GM23338 (cell line): ENCODE measurements at regions not wholly inside any gene's neighbourhood (a gene's known extent, or its start where the extent isn't known, plus 50 kb on each side); places are given as distances from the start of the nearest gene placed in this dataset.

Experiments used
- ATAC-seq: fragments of 200-7000 bp; cut with Tn5 transposase; 3 replicates; pipeline ENCODE4 v1.9.1; 2020
- DNase-seq: peaks from one replicate; pipeline ENCODE4 v3.0.0-alpha.2; 2015; ENCODE audit warnings: low spot score
- H2AFZ ChIP-seq: fragments of 200-600 bp; sonication (generic); 2 replicates; pipeline ENCODE4 v1.8.0; 2016; ENCODE audit warnings: antibody characterized with exemption, mild to moderate bottlenecking, moderate library complexity
- H3F3A ChIP-seq: fragments of 200-600 bp; sonication (generic); replicated peaks from 2 replicates; pipeline ENCODE4 v1.8.0; 2017; ENCODE audit warnings: antibody characterized with exemption, mixed run types, low read depth
- H3K27ac ChIP-seq: fragments of 200-600 bp; sonication (generic); 2 replicates; pipeline ENCODE4 v1.6.1; 2016; ENCODE audit warnings: low read depth
- H3K27me3 ChIP-seq: fragments of 200-600 bp; sonication (generic); 2 replicates; pipeline ENCODE4 v1.8.0; 2016; ENCODE audit warnings: mild to moderate bottlenecking, mixed run types, moderate library complexity; ENCODE audit not compliant: insufficient read depth
- H3K36me3 ChIP-seq: fragments of 200-600 bp; sonication (generic); 2 replicates; pipeline ENCODE4 v1.8.0; 2016; ENCODE audit warnings: mild to moderate bottlenecking; ENCODE audit not compliant: insufficient read depth
- H3K4me1 ChIP-seq: fragments of 200-600 bp; sonication (generic); 2 replicates; pipeline ENCODE4 v1.8.0; 2016; ENCODE audit warnings: mild to moderate bottlenecking, moderate library complexity; ENCODE audit not compliant: insufficient read depth
- H3K4me2 ChIP-seq: fragments of 200-600 bp; sonication (generic); 2 replicates; pipeline ENCODE4 v1.7.1; 2017; ENCODE audit warnings: mixed run types
- H3K4me3 ChIP-seq: fragments of 200-600 bp; sonication (generic); 2 replicates; pipeline ENCODE4 v1.6.1; 2016; ENCODE audit warnings: mixed run types
- H3K79me2 ChIP-seq: fragments of 200-600 bp; sonication (generic); replicated peaks from 2 replicates; pipeline ENCODE4 v1.8.0; 2017; ENCODE audit warnings: mild to moderate bottlenecking; ENCODE audit not compliant: insufficient read depth
- H3K9me2 ChIP-seq: fragments of 200-600 bp; sonication (generic); 2 replicates; pipeline ENCODE4 v1.8.0; 2017; ENCODE audit not compliant: insufficient read depth
- H4K20me1 ChIP-seq: fragments of 200-600 bp; sonication (generic); replicated peaks from 2 replicates; pipeline ENCODE4 v1.8.0; 2017; ENCODE audit warnings: mild to moderate bottlenecking; ENCODE audit not compliant: insufficient read depth
- H3K27ac Mint-ChIP-seq: 2 replicates; pipeline ENCODE4 v1.8.0; 2020; ENCODE audit warnings: inconsistent platforms, mild to moderate bottlenecking, moderate library complexity, mixed read lengths
- H3K27me3 Mint-ChIP-seq: 3 replicates; pipeline ENCODE4 v1.8.0; 2022; ENCODE audit warnings: low read depth, mild to moderate bottlenecking, moderate library complexity, mixed read lengths, inconsistent platforms; ENCODE audit not compliant: insufficient read depth, poor library complexity
- H3K36me3 Mint-ChIP-seq: 3 replicates; pipeline ENCODE4 v1.8.0; 2021; ENCODE audit warnings: low read depth, mild to moderate bottlenecking, inconsistent platforms, moderate library complexity, mixed read lengths
- H3K4me1 Mint-ChIP-seq: 3 replicates; pipeline ENCODE4 v1.8.0; 2020; ENCODE audit warnings: mild to moderate bottlenecking, inconsistent platforms, mixed read lengths
- H3K4me3 Mint-ChIP-seq: 3 replicates; pipeline ENCODE4 v1.8.0; 2021; ENCODE audit warnings: moderate library complexity, mild to moderate bottlenecking, inconsistent platforms, mixed read lengths
- H3K9me3 Mint-ChIP-seq: 3 replicates; pipeline ENCODE4 v1.8.0; 2020; ENCODE audit warnings: moderate library complexity, mild to moderate bottlenecking, inconsistent platforms, mixed read lengths
- CREB1 ChIP-seq: fragments of 250-450 bp; sonication (Bioruptor Pico); IDR thresholded peaks from 2 replicates; pipeline ENCODE4 v1.5.0; 2020; ENCODE audit warnings: low read depth, mild to moderate bottlenecking, moderate library complexity
- EZH2phosphoT487 ChIP-seq: fragments of 200-600 bp; sonication (generic); IDR thresholded peaks from one replicate; pipeline ENCODE4 v1.8.1; 2018; ENCODE audit warnings: antibody characterized with exemption; ENCODE audit not compliant: unreplicated experiment
- JUNB ChIP-seq: IDR thresholded peaks from one replicate; pipeline ENCODE4 v1.6.1; 2016; ENCODE audit warnings: antibody characterized with exemption; ENCODE audit not compliant: unreplicated experiment
- NANOG ChIP-seq: IDR thresholded peaks from 2 replicates; pipeline ENCODE4 v1.6.1; 2016; ENCODE audit warnings: antibody characterized with exemption, borderline replicate concordance
- POLR2AphosphoS5 ChIP-seq: IDR thresholded peaks from 2 replicates; pipeline ENCODE4 v1.6.1; 2016; ENCODE audit warnings: antibody characterized with exemption, low read depth
- STAT1 ChIP-seq: IDR thresholded peaks from one replicate; pipeline ENCODE4 v1.6.1; 2016; ENCODE audit warnings: antibody characterized with exemption; ENCODE audit not compliant: unreplicated experiment
- ZNF114 ChIP-seq: fragments of 250-450 bp; sonication (Bioruptor Pico); IDR thresholded peaks from 2 replicates; pipeline ENCODE4 v1.5.0; 2020; ENCODE audit warnings: mild to moderate bottlenecking, moderate library complexity
- ZNF331 ChIP-seq: fragments of 250-450 bp; sonication (Bioruptor Pico); IDR thresholded peaks from 2 replicates; pipeline ENCODE4 v1.5.0; 2020; ENCODE audit warnings: low read depth, mild to moderate bottlenecking, moderate library complexity
- TF ChIP-seq, protein P1 (sequence below): fragments of 250-450 bp; sonication (Bioruptor Pico); IDR thresholded peaks from 2 replicates; pipeline ENCODE4 v1.5.0; 2020; ENCODE audit warnings: mild to moderate bottlenecking, moderate library complexity
- TF ChIP-seq, protein P2 (sequence below): IDR thresholded peaks from 2 replicates; pipeline ENCODE4 v1.6.1; 2016; ENCODE audit warnings: antibody characterized with exemption
- TF ChIP-seq, protein P3 (sequence below), 2 experiments: fragments of 200-600 bp in 1 of 2; sonication (generic) in 1 of 2; conservative IDR thresholded peaks; 2 replicates each; pipeline versions ENCODE4 v1.5.1 to v1.6.1; 2016 to 2017; ENCODE audit warnings: antibody characterized with exemption in 2 of 2, low read depth in 2 of 2, mild to moderate bottlenecking in 2 of 2, moderate library complexity in 1 of 2
- TF ChIP-seq, protein P4 (sequence below): IDR thresholded peaks from one replicate; pipeline ENCODE4 v1.6.1; 2018; ENCODE audit warnings: antibody characterized with exemption; ENCODE audit not compliant: unreplicated experiment

DNA sequence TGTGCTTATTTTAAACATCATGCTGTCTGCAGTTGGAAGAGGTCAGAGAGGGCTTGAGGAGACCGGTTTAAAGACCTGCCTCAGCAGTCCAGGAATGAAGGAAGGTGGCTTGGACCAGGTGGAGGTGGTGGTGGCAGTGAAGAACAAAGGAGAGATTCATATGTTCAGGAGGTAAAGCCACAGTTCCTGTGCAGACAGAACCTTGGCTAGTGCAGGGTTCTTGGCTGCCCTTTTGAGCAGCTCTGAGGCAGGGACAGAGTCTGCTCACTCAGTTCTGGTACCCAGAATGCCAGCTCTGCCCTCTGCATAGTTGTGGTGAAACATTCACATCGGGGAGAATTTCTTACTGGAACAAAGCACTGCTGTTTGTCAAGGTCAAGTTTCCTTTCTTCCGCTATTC, 669.7 kb upstream of the HS6ST1 start (continued):
- TF ChIP-seq, protein P1, sequence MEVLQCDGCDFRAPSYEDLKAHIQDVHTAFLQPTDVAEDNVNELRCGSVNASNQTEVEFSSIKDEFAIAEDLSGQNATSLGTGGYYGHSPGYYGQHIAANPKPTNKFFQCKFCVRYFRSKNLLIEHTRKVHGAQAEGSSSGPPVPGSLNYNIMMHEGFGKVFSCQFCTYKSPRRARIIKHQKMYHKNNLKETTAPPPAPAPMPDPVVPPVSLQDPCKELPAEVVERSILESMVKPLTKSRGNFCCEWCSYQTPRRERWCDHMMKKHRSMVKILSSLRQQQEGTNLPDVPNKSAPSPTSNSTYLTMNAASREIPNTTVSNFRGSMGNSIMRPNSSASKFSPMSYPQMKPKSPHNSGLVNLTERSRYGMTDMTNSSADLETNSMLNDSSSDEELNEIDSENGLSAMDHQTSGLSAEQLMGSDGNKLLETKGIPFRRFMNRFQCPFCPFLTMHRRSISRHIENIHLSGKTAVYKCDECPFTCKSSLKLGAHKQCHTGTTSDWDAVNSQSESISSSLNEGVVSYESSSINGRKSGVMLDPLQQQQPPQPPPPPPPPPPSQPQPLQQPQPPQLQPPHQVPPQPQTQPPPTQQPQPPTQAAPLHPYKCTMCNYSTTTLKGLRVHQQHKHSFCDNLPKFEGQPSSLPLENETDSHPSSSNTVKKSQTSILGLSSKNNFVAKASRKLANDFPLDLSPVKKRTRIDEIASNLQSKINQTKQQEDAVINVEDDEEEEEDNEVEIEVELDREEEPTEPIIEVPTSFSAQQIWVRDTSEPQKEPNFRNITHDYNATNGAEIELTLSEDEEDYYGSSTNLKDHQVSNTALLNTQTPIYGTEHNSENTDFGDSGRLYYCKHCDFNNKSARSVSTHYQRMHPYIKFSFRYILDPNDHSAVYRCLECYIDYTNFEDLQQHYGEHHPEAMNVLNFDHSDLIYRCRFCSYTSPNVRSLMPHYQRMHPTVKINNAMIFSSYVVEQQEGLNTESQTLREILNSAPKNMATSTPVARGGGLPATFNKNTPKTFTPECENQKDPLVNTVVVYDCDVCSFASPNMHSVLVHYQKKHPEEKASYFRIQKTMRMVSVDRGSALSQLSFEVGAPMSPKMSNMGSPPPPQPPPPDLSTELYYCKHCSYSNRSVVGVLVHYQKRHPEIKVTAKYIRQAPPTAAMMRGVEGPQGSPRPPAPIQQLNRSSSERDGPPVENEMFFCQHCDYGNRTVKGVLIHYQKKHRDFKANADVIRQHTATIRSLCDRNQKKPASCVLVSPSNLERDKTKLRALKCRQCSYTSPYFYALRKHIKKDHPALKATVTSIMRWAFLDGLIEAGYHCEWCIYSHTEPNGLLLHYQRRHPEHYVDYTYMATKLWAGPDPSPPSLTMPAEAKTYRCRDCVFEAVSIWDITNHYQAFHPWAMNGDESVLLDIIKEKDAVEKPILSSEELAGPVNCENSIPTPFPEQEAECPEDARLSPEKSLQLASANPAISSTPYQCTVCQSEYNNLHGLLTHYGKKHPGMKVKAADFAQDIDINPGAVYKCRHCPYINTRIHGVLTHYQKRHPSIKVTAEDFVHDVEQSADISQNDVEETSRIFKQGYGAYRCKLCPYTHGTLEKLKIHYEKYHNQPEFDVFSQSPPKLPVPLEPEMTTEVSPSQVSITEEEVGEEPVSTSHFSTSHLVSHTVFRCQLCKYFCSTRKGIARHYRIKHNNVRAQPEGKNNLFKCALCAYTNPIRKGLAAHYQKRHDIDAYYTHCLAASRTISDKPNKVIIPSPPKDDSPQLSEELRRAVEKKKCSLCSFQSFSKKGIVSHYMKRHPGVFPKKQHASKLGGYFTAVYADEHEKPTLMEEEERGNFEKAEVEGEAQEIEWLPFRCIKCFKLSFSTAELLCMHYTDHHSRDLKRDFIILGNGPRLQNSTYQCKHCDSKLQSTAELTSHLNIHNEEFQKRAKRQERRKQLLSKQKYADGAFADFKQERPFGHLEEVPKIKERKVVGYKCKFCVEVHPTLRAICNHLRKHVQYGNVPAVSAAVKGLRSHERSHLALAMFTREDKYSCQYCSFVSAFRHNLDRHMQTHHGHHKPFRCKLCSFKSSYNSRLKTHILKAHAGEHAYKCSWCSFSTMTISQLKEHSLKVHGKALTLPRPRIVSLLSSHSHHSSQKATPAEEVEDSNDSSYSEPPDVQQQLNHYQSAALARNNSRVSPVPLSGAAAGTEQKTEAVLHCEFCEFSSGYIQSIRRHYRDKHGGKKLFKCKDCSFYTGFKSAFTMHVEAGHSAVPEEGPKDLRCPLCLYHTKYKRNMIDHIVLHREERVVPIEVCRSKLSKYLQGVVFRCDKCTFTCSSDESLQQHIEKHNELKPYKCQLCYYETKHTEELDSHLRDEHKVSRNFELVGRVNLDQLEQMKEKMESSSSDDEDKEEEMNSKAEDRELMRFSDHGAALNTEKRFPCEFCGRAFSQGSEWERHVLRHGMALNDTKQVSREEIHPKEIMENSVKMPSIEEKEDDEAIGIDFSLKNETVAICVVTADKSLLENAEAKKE (CRISPR knock-in tag) = no peak
- TF ChIP-seq ZNF331 (CRISPR knock-in tag) (no peak), STAT1 (no peak)

DNA sequence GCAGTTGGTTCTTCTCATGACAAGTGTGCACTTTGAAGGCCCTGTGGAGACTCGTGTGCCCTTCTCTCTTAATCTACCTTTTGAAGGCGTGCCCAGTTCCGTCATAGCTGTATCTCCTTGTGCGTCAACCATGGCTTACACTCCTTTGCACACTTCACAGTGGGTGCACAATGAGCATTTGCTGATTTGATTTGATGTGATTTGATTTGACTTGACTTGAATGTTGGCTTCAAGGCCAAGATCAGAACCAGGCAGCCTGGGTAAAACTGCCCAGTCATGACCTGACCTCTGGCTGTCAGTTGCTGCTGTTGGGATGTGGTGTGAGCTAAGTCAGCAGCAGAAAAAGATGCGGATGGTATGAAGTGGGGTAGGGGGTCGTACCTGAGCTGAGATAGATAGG, 670.3 kb upstream of the HS6ST1 start:
- H3K4me1 ChIP-seq = no peaks in the 10 kb centered on the region
- no peaks in the 10 kb centered on the region for H3K36me3 ChIP-seq
- Mint-ChIP-seq H3K4me1 (peaks cover 5% of the 10 kb centered on the region), H3K9me3 (no peaks in the 10 kb centered on the region; the same call in 2 of the 3 replicates), H3K27me3 (peaks cover 3% of the 10 kb centered on the region), H3K36me3 (no peaks in the 10 kb centered on the region), H3K27ac (no peak overlapping the region), H3K4me3 (no peak overlapping the region)
- H3K79me2 ChIP-seq = no peaks in the 10 kb centered on the region
- H3K4me3 ChIP-seq = no peak overlapping the region
- no peaks in the 10 kb centered on the region for H3F3A ChIP-seq
- no peaks in the 10 kb centered on the region for H3K27me3 ChIP-seq
- H4K20me1 ChIP-seq = no peaks in the 10 kb centered on the region
- H2AFZ ChIP-seq = no peak overlapping the region
- H3K27ac ChIP-seq = no peak overlapping the region
- ATAC-seq (no peak), DNase-seq (no peak)
- H3K9me2 ChIP-seq = no peaks in the 10 kb centered on the region; the same call in 1 of the 2 replicates
- H3K4me2 ChIP-seq = no peak overlapping the region
- TF ChIP-seq NANOG = no peak
- TF ChIP-seq POLR2AphosphoS5 = no peak
- no peak for TF ChIP-seq JUNB
- TF ChIP-seq, protein P2, sequence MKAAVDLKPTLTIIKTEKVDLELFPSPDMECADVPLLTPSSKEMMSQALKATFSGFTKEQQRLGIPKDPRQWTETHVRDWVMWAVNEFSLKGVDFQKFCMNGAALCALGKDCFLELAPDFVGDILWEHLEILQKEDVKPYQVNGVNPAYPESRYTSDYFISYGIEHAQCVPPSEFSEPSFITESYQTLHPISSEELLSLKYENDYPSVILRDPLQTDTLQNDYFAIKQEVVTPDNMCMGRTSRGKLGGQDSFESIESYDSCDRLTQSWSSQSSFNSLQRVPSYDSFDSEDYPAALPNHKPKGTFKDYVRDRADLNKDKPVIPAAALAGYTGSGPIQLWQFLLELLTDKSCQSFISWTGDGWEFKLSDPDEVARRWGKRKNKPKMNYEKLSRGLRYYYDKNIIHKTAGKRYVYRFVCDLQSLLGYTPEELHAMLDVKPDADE = no peak
- no peak for TF ChIP-seq ZNF331 (CRISPR knock-in tag)
- TF ChIP-seq, protein P3, sequence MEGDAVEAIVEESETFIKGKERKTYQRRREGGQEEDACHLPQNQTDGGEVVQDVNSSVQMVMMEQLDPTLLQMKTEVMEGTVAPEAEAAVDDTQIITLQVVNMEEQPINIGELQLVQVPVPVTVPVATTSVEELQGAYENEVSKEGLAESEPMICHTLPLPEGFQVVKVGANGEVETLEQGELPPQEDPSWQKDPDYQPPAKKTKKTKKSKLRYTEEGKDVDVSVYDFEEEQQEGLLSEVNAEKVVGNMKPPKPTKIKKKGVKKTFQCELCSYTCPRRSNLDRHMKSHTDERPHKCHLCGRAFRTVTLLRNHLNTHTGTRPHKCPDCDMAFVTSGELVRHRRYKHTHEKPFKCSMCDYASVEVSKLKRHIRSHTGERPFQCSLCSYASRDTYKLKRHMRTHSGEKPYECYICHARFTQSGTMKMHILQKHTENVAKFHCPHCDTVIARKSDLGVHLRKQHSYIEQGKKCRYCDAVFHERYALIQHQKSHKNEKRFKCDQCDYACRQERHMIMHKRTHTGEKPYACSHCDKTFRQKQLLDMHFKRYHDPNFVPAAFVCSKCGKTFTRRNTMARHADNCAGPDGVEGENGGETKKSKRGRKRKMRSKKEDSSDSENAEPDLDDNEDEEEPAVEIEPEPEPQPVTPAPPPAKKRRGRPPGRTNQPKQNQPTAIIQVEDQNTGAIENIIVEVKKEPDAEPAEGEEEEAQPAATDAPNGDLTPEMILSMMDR (conservative IDR thresholded peaks at IDR 0.05; ENCODE audit: low read depth in 2 of 2) = no peak
- TF ChIP-seq, protein P4, sequence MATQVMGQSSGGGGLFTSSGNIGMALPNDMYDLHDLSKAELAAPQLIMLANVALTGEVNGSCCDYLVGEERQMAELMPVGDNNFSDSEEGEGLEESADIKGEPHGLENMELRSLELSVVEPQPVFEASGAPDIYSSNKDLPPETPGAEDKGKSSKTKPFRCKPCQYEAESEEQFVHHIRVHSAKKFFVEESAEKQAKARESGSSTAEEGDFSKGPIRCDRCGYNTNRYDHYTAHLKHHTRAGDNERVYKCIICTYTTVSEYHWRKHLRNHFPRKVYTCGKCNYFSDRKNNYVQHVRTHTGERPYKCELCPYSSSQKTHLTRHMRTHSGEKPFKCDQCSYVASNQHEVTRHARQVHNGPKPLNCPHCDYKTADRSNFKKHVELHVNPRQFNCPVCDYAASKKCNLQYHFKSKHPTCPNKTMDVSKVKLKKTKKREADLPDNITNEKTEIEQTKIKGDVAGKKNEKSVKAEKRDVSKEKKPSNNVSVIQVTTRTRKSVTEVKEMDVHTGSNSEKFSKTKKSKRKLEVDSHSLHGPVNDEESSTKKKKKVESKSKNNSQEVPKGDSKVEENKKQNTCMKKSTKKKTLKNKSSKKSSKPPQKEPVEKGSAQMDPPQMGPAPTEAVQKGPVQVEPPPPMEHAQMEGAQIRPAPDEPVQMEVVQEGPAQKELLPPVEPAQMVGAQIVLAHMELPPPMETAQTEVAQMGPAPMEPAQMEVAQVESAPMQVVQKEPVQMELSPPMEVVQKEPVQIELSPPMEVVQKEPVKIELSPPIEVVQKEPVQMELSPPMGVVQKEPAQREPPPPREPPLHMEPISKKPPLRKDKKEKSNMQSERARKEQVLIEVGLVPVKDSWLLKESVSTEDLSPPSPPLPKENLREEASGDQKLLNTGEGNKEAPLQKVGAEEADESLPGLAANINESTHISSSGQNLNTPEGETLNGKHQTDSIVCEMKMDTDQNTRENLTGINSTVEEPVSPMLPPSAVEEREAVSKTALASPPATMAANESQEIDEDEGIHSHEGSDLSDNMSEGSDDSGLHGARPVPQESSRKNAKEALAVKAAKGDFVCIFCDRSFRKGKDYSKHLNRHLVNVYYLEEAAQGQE = no peak
- no peak for TF ChIP-seq ZNF114 (CRISPR knock-in tag)
- no peak for TF ChIP-seq EZH2phosphoT487
- TF ChIP-seq CREB1 (CRISPR knock-in tag) = no peak
